HEK293 (cell line): ENCODE measurements at regions not wholly inside any gene's neighbourhood (a gene's known extent, or its start where the extent isn't known, plus 50 kb on each side); places are given as distances from the start of the nearest gene placed in this dataset.
"Not testable (repeated sequence)": the region's sequence is repeated elsewhere in the genome, so short reads cannot be mapped to it uniquely, and the experiment has no call there.

Source experiments
- CTCF ChIA-PET: fragments of 350-600 bp; formaldehyde crosslinking; extraction: SDS; loops from one replicate; lab custom pipeline; 2021; ENCODE audit warnings: antibody characterized with exemption; lab: Yijun Ruan, JAX
- POLR2A ChIA-PET: fragments of 300-600 bp; formaldehyde crosslinking; extraction: SDS; loops from one replicate; lab custom pipeline; 2020; ENCODE audit warnings: antibody characterized with exemption, inconsistent platforms; lab: Yijun Ruan, JAX
- H3K27ac ChIP-seq: fragments of 200-500 bp; sonication (Bioruptor generic); 2 replicates; pipeline ENCODE4 v1.5.1; 2014; ENCODE audit warnings: low read depth, low read length, control low read depth, inconsistent platforms; ENCODE audit errors: extremely low read depth
- H3K36me3 ChIP-seq, 2 experiments: fragments of 200-500 bp in 1 of 2; sonication (Bioruptor generic) in 1 of 2; 1 replicate in 1 of 2; 2 replicates in 1 of 2; pipeline ENCODE4 v1.5.1; 2014 to 2017; ENCODE audit warnings: inconsistent platforms in 2 of 2, low read length in 2 of 2; ENCODE audit not compliant: control insufficient read depth in 2 of 2, insufficient read depth in 1 of 2
- H3K4me1 ChIP-seq: fragments of 200-500 bp; sonication (Bioruptor generic); 2 replicates; pipeline ENCODE4 v1.5.1; 2014; ENCODE audit warnings: mild to moderate bottlenecking, low read length, inconsistent platforms; ENCODE audit not compliant: control insufficient read depth, insufficient read depth
- H3K4me3 ChIP-seq: 2 replicates; pipeline ENCODE4 v1.5.1; 2011; ENCODE audit warnings: low read depth, mild to moderate bottlenecking, control low read depth, low read length, moderate library complexity
- H3K9me3 ChIP-seq: fragments of 200-500 bp; sonication (Bioruptor generic); 2 replicates; pipeline ENCODE4 v1.5.1; 2014; ENCODE audit warnings: low read depth, low read length, inconsistent platforms; ENCODE audit not compliant: control insufficient read depth, insufficient read depth
- FEZF1 ChIP-seq: fragments of 450-650 bp; formaldehyde crosslinking; IDR thresholded peaks from 2 replicates; pipeline ENCODE4 v1.5.1; 2016; ENCODE audit warnings: missing biosample characterization, missing genetic modification characterization
- HOXA7 ChIP-seq: sonication (generic); formaldehyde crosslinking; IDR thresholded peaks from 2 replicates; pipeline ENCODE4 v1.8.1; 2022; ENCODE audit warnings: missing genetic modification reagents, borderline replicate concordance
- KLF1 ChIP-seq: fragments of 450-650 bp; formaldehyde crosslinking; IDR thresholded peaks from 2 replicates; pipeline ENCODE4 v1.5.1; 2016; ENCODE audit warnings: missing biosample characterization, missing genetic modification characterization
- KLF10 ChIP-seq: fragments of 450-650 bp; IDR thresholded peaks from 2 replicates; pipeline ENCODE4 v1.5.1; 2018; ENCODE audit warnings: missing biosample characterization, mild to moderate bottlenecking, missing genetic modification characterization
- KLF16 ChIP-seq: fragments of 450-650 bp; formaldehyde crosslinking; IDR thresholded peaks from 2 replicates; pipeline ENCODE4 v1.5.1; 2017; ENCODE audit warnings: missing biosample characterization, missing genetic modification characterization
- KLF9 ChIP-seq: fragments of 450-650 bp; formaldehyde crosslinking; IDR thresholded peaks from 2 replicates; pipeline ENCODE4 v1.5.1; 2016; ENCODE audit warnings: missing biosample characterization, missing genetic modification characterization, low read depth
- ZBTB17 ChIP-seq: fragments of 450-650 bp; formaldehyde crosslinking; IDR thresholded peaks from 2 replicates; pipeline ENCODE4 v1.5.1; 2016; ENCODE audit warnings: missing biosample characterization, missing genetic modification characterization
- ZBTB8A ChIP-seq: fragments of 450-650 bp; formaldehyde crosslinking; IDR thresholded peaks from 2 replicates; pipeline ENCODE4 v1.5.1; 2016; ENCODE audit warnings: missing biosample characterization, missing genetic modification characterization
- ZNF140 ChIP-seq: fragments of 450-650 bp; formaldehyde crosslinking; IDR thresholded peaks from 2 replicates; pipeline ENCODE4 v1.5.1; 2016; ENCODE audit warnings: missing biosample characterization, missing genetic modification characterization
- ZNF16 ChIP-seq: fragments of 450-650 bp; formaldehyde crosslinking; IDR thresholded peaks from 2 replicates; pipeline ENCODE4 v1.5.1; 2016; ENCODE audit warnings: low read depth, missing biosample characterization, missing genetic modification characterization
- ZNF175 ChIP-seq: fragments of 450-650 bp; formaldehyde crosslinking; IDR thresholded peaks from 2 replicates; pipeline ENCODE4 v1.5.1; 2016; ENCODE audit warnings: missing biosample characterization, missing genetic modification characterization
- ZNF214 ChIP-seq: fragments of 450-650 bp; formaldehyde crosslinking; IDR thresholded peaks from 2 replicates; pipeline ENCODE4 v1.5.1; 2017; ENCODE audit warnings: missing biosample characterization, mild to moderate bottlenecking, missing genetic modification characterization, borderline replicate concordance
- ZNF274 ChIP-seq, 2 experiments: fragments of 200-500 bp in 1 of 2; fragments of 450-650 bp in 1 of 2; sonication (Bioruptor generic) in 1 of 2; formaldehyde crosslinking in 1 of 2; IDR thresholded peaks; 2 replicates each; pipeline versions ENCODE4 v1.5.1 to v1.6.1; 2014 to 2016; ENCODE audit warnings: borderline replicate concordance in 1 of 2, inconsistent platforms in 1 of 2, low read length in 1 of 2, missing biosample characterization in 1 of 2, missing genetic modification characterization in 1 of 2
- ZNF785 ChIP-seq: fragments of 450-650 bp; formaldehyde crosslinking; IDR thresholded peaks from 2 replicates; pipeline ENCODE4 v1.5.1; 2016; ENCODE audit warnings: missing biosample characterization, missing genetic modification characterization
- ZNF830 ChIP-seq: fragments of 450-650 bp; IDR thresholded peaks from 2 replicates; pipeline ENCODE4 v1.5.0; 2018; ENCODE audit warnings: missing biosample characterization, missing genetic modification characterization, low read depth, mild to moderate bottlenecking, moderate library complexity
- TF ChIP-seq, protein P1 (sequence below): fragments of 450-650 bp; IDR thresholded peaks from 2 replicates; pipeline ENCODE4 v1.5.1; 2018; ENCODE audit warnings: missing biosample characterization, mild to moderate bottlenecking, missing genetic modification characterization
- TF ChIP-seq, protein P2 (sequence below): fragments of 450-650 bp; formaldehyde crosslinking; IDR thresholded peaks from 2 replicates; pipeline ENCODE4 v1.5.1; 2017; ENCODE audit warnings: missing biosample characterization, missing genetic modification characterization
- TF ChIP-seq, protein P3 (sequence below): fragments of 450-650 bp; formaldehyde crosslinking; IDR thresholded peaks from 2 replicates; pipeline ENCODE4 v1.5.1; 2016; ENCODE audit warnings: missing biosample characterization, missing genetic modification characterization
- TF ChIP-seq, protein P4 (sequence below): fragments of 450-650 bp; formaldehyde crosslinking; conservative IDR thresholded peaks from 2 replicates; pipeline ENCODE4 v1.5.1; 2016; ENCODE audit warnings: low read depth, missing biosample characterization, missing genetic modification characterization

DNA sequence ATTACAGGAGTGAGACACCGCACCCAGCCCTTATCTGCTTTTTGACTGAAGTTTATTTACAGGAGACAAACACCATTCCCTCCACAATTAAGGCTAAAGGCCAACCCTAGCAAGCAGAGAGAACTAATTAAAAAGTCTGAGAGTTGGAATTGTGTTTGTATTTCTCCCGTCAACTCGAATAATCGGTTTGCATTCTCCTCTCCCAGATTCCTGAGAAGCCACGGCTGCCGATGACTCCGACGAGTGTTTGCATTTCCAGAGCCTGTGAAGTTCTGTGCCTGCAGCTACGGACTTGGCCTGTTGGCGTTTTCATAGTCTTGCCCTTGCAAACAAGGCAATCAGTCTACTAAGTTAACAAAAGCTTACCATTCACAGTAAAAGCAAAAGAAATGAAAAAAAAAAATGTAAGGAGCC is 73.2 kb upstream of the NUP50 start:
- peak; percentile 43; the same call in 1 of the 2 replicates for TF ChIP-seq ZBTB17
- TF ChIP-seq, protein P1, sequence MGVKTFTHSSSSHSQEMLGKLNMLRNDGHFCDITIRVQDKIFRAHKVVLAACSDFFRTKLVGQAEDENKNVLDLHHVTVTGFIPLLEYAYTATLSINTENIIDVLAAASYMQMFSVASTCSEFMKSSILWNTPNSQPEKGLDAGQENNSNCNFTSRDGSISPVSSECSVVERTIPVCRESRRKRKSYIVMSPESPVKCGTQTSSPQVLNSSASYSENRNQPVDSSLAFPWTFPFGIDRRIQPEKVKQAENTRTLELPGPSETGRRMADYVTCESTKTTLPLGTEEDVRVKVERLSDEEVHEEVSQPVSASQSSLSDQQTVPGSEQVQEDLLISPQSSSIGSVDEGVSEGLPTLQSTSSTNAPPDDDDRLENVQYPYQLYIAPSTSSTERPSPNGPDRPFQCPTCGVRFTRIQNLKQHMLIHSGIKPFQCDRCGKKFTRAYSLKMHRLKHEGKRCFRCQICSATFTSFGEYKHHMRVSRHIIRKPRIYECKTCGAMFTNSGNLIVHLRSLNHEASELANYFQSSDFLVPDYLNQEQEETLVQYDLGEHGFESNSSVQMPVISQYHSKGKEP (tag by site-specific recombination) = no peak
- ChIA-PET CTCF (interaction anchor here (0.6 kb wide), 1 partner anchor 7 kb away, joined by 3 read pairs; no protein-coding TSS in a partner anchor), POLR2A (no interaction called here)
- H3K9me3 ChIP-seq = no peaks in the 10 kb centered on the region
- no peak overlapping the region for H3K4me3 ChIP-seq
- no peaks in the 10 kb centered on the region for H3K4me1 ChIP-seq
- no peak overlapping the region for H3K27ac ChIP-seq
- H3K36me3 ChIP-seq = no peaks in the 10 kb centered on the region

DNA sequence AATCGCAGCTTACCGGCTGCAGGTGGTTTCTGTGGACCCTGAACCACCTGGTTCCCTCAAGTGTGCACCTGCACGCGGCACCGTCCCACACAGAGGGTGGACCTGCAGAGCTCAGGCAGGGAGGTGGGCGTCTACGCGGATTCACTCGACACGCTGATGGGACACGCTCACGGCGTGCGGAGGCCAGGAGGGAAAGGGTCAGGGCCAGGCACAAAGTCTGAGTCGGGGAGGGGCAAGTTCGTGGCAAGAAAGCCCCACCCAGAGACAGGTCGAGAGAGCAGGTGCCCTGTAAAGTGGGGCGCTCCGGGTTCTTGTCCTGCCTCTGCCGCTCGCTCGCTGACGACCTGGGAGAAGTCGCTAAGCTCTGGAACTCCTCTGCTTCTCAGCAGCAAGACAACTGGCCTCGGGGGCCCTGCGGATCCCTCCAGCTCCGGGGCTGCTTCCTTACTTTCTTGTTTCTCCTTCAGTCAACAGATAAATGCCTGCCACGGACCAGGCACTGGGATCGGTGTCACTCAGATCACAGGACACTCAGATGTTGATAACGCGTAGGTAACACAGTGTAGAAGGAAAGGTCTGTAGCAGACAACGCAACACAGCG is 72.4 kb upstream of the NUP50 start:
- ChIA-PET CTCF (interaction anchor here (0.6 kb wide), 1 partner anchor 8 kb away, joined by 3 read pairs; no protein-coding TSS in a partner anchor), POLR2A (interaction anchor here (0.7 kb wide), 1 partner anchor 889 kb away, joined by 3 read pairs; no protein-coding TSS in a partner anchor)
- Histone ChIP-seq H3K9me3 (no peaks in the 10 kb centered on the region), H3K4me3 (no peak overlapping the region), H3K36me3 (no peaks in the 10 kb centered on the region), H3K27ac (no peak overlapping the region), H3K4me1 (no peaks in the 10 kb centered on the region)
- TF ChIP-seq FEZF1 (tag by site-specific recombination) (no peak), ZNF140 (tag by site-specific recombination) (no peak), KLF9 (no peak), KLF10 (no peak), KLF1 (tag by site-specific recombination) (no peak), ZNF785 (no peak), ZNF214 (tag by site-specific recombination) (no peak), HOXA7 (CRISPR knock-in tag) (no peak), ZNF830 (tag by site-specific recombination) (no peak), ZBTB8A (no peak), ZNF274 (IDR thresholded peaks at IDR 0.05; ENCODE audit: low read length) (no peak), ZNF274 (tag by site-specific recombination; IDR thresholded peaks at IDR 0.05; ENCODE audit: borderline replicate concordance) (no peak), KLF16 (no peak), ZNF175 (tag by site-specific recombination) (no peak), ZNF16 (no peak)
- TF ChIP-seq, protein P2, sequence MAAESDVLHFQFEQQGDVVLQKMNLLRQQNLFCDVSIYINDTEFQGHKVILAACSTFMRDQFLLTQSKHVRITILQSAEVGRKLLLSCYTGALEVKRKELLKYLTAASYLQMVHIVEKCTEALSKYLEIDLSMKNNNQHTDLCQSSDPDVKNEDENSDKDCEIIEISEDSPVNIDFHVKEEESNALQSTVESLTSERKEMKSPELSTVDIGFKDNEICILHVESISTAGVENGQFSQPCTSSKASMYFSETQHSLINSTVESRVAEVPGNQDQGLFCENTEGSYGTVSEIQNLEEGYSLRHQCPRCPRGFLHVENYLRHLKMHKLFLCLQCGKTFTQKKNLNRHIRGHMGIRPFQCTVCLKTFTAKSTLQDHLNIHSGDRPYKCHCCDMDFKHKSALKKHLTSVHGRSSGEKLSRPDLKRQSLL (tag by site-specific recombination) = no peak
- TF ChIP-seq, protein P3, sequence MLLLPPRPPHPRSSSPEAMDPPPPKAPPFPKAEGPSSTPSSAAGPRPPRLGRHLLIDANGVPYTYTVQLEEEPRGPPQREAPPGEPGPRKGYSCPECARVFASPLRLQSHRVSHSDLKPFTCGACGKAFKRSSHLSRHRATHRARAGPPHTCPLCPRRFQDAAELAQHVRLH (tag by site-specific recombination) = no peak
- TF ChIP-seq, protein P4, sequence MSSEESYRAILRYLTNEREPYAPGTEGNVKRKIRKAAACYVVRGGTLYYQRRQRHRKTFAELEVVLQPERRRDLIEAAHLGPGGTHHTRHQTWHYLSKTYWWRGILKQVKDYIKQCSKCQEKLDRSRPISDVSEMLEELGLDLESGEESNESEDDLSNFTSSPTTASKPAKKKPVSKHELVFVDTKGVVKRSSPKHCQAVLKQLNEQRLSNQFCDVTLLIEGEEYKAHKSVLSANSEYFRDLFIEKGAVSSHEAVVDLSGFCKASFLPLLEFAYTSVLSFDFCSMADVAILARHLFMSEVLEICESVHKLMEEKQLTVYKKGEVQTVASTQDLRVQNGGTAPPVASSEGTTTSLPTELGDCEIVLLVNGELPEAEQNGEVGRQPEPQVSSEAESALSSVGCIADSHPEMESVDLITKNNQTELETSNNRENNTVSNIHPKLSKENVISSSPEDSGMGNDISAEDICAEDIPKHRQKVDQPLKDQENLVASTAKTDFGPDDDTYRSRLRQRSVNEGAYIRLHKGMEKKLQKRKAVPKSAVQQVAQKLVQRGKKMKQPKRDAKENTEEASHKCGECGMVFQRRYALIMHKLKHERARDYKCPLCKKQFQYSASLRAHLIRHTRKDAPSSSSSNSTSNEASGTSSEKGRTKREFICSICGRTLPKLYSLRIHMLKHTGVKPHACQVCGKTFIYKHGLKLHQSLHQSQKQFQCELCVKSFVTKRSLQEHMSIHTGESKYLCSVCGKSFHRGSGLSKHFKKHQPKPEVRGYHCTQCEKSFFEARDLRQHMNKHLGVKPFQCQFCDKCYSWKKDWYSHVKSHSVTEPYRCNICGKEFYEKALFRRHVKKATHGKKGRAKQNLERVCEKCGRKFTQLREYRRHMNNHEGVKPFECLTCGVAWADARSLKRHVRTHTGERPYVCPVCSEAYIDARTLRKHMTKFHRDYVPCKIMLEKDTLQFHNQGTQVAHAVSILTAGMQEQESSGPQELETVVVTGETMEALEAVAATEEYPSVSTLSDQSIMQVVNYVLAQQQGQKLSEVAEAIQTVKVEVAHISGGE (tag by site-specific recombination) = no peak

DNA sequence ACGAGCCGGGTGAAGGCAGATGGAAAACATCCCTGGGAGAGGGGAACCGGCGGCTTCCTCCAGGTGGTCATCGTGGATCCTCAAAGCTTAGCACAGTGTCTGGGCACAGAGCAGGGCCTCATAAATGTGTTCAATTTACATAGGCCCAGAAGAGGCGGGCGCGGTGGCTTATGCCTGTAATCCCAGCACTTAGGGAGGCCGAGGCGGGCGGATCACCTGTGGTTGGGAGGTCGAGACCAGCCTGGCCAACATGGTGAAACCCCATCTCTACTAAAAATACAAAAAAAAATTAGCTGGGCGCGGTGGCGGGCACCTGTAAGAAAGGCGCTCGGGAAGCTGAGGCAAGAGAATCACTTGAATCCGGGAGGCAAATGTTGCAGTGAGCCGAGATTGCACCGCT is 71.8 kb upstream of the NUP50 start:
- H3K9me3 ChIP-seq, H3K36me3 ChIP-seq, POLR2A ChIA-PET, CTCF ChIA-PET, H3K4me3 ChIP-seq, H3K4me1 ChIP-seq, H3K27ac ChIP-seq: not testable (repeated sequence)
